HUDEP-2 (cell line): ENCODE measurements at regions not wholly inside any gene's neighbourhood (a gene's known extent, or its start where the extent isn't known, plus 50 kb on each side); places are given as distances from the start of the nearest gene placed in this dataset.

Experiments
- DNase-seq, 76 experiments: peaks; one replicate each; lab custom pipeline; 2025; ENCODE audit not compliant: unreplicated experiment in 76 of 76; lab: John Stamatoyannopoulos, UW

DNA sequence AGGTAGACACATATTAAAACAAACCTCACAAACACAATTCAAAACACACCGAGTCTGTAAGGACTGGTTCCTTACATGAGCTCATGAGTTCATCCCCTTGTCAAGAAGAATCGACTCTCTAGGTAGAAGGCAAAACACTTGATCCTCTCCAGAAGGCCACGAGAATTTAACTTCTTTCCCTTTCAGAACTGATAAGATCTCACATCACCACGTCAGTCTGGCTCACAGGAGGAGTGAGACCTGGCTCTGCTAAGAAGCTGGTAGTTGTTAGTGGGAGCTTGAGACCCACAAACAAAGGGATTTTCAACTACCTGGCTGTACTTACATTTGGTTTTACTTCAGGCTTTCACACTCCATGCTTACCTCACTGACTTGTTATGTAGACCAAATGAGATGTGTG lies 459.2 kb downstream of the ARHGEF28 start:
- no peak for DNase-seq

DNA sequence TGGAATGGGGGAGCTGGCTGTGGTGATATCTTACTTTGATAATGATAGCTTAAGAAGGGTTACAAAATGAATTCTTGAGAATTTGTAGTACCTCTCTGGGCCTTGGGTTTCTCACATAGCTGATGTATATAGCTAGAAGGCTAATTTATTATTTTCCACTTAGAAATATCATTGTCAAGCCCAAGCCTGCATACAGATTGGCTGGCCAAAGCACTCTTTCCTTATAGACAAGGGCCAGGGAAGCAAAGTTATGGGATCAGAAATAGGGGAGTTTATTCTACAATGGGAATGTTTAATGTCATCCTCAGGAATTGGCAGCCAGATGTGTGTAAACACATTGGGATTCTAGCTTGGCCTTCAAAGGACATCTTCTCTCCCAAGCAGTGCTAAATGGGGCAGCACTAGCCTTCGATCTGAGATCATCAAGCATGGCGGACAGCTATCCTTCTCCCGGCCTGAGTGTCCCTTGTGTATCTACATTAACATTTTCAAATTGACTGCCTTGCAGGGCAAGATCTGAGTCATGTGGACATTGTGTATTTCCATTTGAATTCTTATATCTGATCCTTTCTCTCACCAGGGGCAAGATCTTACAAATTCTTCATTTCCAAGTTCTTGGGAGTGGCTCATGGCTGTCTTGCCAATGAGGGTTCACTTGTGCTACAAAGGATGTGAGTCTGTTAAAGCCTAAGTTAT lies 457.2 kb downstream of the ARHGEF28 start:
- no peak for DNase-seq

DNA sequence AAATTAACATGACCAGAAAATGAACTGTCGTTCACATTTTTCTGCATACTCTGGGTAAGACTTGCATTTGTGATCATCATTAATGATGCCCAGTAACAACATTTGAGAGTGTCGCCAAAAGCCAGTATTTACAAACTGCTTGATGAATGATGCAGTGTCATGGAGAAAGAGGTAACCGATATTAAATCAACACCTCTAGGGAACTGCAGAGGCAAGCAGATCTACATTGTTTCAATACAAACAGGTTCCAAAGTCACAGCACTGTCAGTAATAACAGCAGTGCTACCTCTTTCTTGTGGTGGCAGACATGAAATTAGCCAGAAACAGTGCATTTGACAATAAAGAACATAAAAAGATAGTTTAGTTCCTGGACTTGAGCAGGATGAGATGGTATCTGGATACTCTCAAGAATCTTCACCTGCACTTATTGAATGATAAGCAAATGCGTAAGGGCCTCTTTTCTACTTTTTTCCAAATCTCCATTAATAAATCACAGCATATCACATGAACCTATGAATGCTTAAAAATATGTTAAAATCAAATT lies 456.6 kb downstream of the ARHGEF28 start:
- no peak for DNase-seq

DNA sequence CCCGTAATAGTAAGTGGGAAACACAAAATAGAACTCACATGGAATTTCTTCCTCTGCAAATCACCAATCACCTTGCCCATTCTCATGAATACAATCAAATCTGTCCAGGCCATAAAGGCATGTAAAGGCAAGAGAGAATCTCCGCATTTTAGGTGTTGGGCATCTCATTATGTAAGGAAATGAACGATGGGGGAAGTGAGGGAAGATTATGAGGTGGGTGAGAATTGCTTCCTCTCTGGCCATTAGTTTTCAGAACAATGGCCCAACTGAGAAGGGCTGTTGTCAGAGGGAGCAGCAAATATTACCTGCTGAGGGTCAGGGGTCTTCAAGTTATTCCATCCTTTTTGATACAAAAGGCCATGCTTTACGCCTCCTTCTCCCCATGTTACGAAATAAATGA lies 455.1 kb downstream of the ARHGEF28 start:
- DNase-seq, result no peak

DNA sequence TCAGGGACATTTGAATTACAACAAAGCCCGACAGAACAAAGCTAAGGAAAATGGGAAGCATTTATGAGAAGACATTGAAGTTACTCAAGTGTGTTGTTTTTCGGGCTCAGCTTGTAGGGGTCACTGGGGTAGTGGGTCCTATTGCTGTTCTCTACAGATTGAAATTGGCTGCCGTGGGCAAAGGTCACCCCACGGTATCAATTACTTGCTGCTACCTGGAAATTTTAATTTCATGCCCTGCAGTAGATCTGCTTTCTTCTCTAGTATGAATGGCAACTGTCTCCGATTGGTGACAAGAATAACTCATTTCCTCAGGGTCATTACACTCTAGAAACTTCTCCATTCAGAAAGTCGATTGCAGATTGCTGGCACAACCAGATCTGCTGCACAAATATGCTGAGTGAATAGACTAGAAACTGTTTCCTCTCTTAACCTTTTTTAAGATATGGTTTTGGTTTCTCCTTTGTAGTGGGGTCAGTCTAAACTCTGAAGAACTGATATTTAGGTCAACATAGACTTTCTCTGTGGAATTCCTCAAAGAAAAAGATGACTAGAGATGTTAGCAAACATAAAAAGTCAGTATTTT lies 454.1 kb downstream of the ARHGEF28 start:
- DNase-seq, result no peak

DNA sequence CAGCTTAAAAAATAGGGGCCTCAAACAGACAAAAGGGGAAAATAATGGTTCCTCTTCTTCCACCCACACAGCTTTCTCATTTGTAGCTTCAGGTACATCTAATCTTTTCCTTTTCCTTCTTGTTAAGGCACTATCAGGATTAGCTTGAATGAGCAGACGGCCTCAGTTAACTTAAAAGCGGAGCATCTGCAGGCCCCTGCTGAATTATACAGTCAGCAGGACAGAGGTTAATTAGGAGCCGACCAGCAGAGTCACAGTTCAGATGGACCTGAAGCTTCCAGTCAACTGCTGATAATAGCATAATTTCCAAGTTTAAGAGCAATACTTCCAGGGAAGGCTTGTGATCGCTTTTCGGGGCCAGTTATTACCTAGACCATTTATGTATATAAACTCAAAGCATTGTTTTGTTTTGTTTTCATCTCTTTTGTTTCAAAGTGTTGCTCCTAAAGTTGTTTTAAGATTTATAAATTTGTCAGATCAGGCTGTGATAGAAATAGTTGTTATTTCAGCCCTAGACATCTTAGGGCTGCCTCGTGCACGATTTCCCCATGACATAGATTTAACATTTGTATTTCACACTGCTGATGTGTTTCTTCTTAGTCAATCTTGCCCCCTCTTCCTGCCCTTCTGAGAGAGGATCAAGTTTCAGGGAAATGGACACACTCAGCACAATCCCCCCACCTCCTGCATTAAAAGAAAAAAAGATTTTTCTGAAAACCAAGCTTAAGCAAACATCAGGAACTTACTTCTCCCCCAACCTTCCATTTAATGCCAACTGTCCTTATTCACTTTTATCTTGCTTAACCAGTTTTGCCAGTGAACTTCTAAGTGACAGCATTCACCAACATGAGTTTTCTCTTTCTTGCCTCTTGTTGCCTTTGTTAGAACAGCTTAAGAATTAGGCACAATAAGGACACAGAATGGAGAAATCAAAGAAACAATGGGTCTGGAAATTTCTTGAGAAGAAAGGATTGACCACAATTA lies 449.8 kb downstream of the ARHGEF28 start:
- no peak for DNase-seq

DNA sequence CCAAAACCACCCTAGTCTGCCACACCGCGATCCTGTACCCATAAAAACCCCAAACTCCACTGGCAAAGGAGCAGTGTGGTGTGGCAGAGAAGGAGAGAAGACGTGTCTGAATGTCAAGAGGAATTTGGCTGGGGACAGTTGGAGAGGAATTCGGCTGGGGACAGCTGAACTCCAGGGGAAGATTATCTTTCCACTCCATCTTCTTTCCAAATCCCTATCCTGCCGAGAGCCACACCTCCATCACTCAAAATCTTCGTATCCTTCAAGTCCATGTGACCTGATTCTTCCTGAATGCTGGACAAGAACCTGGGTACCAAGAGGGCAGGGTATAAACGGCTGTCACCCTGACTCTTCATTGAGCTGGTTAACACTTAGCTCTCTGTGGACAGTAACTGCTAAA lies 448.1 kb downstream of the ARHGEF28 start:
- no peak for DNase-seq

DNA sequence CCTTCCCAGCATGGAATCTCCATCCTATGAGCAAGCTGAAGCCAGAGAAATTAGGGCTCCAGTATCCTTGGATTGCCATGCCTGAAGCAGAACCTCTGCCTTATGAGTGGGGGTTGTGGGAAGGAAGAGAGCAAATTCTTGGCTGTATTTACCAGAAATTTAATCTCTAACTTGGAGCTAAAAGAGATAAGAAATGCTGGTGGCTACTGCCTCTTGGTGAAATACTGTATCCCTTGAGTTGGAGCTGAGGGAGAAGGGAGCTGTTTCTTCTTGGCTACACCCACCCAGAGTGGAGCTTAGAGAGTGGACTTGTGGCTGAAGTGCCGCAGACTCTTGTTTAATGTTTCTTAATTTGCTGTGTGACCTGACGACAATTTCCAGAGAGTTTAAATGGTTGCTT lies 447.3 kb downstream of the ARHGEF28 start:
- DNase-seq, result no peak

DNA sequence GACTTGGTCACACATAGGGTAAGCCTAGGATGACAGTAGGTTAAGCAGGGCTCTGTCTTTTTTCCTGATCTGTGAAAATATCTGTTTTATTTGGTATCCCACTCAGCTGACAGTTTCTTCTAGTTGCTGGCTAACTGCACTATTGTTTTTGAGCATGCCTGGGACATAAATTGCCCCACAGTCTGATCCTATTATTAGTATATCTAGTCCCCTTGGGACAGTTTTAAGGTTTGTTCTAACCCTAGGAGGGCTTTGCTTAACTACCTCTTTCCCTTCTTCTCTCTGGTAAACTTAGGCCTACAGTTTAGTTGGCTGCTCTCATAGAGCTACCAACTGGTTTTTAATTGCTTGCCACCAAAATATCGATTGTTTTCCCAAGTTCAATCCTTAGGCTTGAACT lies 446.6 kb downstream of the ARHGEF28 start:
- DNase-seq, result no peak

DNA sequence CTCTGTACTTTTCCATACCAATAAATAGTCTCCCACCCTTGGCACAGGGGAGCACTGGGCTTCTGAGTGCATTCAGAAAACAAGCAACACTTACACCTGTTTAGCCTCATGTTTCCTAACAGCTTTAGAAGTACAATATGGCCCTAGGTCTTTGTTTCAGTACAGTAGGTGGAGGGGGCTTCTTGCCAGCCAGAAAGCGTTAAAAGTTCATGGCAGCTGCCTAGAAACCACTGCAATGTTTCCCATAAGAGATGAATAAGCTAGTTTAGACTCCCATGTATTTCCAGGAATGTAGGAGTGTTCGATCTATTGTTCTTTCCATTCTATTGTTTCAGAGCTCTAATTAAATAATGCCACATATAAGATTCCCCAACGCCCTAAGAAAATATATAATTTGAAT lies 444.8 kb downstream of the ARHGEF28 start:
- DNase-seq, result no peak

DNA sequence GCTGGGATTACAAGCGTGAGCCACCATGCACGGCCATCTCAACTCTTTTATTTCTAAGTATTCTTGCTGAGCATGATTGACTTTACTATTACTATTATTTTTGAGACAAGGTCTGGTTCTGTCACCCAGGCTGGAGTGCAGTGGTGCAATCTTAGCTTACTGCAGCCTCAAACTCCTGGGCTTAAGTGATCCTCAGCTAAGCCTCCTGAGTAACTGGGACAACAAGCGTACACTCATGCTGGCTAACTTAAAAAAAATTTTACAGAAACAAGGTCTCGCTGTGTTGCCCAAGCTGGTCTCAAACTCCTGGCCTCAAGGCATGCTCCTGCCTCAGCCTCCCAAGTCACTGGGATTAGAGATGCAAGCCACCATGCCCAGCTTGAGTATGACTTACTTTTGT lies 443.7 kb downstream of the ARHGEF28 start:
- DNase-seq, result no peak

DNA sequence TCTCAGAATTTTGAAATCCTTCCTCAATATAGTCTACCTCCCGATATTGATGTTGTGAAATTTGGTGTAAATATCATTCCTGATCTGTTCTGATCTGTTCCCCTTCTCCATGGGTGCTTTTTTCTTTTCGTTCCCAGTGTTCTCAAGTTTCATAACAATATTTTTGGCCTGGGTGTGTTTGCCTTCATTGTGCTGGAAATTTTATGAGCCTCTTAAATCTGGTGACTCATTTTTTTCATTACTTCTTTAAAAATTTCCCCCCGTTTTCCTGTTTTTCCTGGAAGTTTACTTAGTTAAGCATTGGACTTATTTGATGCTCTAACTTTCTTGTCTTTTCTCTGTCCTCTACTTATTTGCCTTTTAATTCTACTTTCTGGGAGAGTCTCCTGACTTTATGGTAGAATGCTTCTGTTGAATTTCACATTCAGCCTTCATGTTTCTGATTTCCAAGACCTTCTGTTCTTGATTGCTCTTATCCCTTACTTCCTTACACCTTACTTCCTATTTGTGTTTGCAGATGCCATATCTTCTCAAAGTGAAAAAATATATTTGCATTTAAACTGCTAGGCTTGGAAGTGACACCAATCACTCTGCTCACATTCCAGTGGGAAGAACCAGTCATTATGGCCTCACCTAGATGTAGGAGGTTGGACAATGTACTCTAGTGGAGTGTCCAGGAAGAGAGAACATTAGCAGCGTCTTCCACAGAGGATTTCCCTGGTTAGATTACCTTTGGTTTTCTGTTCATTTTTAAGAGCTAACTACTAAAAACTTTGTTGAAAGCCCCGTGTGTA lies 441.9 kb downstream of the ARHGEF28 start:
- DNase-seq, result no peak

DNA sequence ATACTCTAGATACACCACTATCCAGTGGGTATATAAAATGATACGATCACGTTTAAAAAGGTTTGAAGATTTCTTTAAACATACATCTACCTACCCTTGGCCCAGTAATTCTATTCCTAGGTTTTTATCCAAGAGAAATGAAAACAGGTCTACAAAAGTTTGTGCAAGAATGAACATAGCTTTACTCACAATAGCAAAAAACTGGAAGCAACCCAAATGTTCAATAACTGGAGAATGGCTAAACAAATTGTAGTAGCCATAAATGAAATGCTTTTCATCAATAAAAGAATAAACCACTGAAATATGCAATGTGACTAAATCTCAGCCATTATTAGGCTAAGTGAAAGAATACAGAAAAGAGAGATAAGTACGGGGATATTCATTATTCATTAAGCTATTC lies 438.9 kb downstream of the ARHGEF28 start:
- no peak for DNase-seq

DNA sequence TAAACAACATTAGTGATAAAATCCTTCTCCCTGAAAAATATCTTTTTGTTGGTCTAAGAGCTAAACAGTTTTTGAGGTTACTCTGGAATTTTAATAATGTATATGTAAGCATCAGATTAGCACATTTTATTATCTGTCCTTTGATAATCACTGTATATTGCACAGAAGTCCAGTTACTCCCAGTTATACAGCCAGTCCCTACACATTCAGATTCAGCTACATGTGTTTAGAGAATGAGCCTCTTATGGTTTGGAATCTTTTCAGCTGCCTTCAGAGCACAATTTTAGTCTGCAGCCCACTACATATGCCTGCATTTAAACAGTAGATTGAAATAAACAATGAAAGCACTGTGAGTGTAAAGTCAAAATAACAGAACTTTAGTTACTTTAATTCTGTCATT lies 438.2 kb downstream of the ARHGEF28 start:
- DNase-seq, result no peak

DNA sequence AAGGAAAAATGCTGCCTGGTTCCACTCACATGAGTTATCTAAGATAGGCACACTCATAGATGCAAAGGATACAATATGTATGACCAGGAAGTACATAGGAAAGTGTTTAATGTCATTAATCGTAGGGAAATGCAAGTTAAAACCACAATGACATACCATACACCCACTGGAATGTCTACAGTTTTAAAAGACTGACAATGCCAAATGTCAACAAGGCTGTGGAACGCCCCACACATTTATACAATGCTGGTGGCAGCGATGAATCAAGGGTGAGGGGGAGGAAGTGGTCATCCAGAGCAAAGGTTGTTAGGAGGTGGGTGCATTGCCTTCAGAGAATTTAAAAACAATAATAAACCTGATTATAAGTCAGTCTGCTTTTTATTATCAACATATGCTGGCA lies 437.8 kb downstream of the ARHGEF28 start:
- no peak for DNase-seq

DNA sequence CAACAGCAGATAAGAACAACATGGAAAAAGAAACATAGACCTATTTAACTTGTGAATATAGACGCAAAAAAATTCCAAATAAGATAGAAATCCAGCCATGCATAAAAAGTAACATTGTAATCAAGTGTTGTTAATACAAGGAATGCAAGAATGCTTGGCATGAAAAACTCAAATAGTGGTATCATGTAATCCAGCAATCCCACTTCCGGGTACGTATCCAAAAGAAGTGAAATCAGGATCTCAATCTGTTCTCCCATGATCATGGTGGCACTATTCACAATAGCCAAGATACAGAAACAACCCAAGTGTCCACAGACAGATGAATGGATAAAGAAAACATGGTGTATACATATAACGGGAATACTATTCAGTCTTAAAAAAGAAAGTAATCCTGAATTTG lies 437.4 kb downstream of the ARHGEF28 start:
- no peak for DNase-seq

DNA sequence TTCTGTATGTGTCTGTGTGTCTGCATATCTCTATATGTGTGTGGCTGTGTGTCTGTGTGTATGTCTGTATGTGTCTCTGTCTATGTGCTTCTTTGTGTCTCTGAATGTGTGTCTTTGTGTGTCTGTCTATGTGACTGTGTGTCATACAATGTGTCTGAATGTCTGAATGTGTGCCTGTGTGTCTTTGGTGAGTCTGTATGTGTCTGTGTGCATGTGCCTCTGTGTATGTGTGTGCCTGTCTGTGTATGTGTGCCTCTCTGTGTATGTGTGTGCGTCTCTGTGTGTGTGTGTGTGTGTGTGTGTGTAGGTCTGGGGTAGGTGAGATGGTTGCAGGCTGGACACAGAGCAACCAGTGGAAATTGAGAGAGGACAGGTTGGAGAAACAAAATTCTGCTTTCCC lies 435.3 kb downstream of the ARHGEF28 start:
- DNase-seq, result no peak

DNA sequence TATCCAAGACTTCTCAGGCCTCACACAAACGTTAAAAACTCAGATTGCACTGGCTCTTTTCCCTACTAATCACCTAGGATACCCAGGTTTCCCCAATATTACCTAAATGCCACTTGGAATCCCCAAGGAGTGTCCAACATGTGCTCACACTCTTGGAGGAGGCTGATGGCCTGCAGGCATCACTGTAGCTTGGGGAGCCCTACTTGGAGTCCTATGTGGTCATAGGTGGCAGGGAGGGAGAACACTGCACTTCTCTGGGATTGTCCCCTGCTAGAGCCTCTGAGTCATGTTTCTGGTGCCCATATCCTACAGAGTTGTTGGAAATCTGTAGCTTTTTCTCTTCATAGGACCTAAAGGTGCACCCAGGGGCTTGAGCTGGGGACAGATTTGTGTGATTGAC lies 433.7 kb downstream of the ARHGEF28 start:
- DNase-seq, result no peak

DNA sequence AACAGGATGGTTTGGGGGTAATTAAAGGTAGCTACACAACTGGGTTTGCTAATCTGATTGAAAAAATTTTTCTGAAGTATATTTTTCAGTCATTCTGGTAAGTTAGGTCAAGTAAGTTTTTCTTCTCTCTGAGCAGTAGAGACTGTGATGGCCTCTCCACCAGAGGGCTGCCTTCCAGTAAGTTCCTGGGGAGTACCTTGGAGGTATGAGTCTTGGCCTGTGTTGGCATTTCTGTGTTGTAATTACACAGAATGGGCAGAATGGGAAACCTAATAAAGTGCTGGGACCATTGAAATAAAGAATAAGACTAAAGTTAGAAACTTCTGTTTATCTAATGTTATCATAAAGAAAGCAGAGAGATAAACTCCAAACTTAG lies 430.8 kb downstream of the ARHGEF28 start:
- DNase-seq, result no peak

DNA sequence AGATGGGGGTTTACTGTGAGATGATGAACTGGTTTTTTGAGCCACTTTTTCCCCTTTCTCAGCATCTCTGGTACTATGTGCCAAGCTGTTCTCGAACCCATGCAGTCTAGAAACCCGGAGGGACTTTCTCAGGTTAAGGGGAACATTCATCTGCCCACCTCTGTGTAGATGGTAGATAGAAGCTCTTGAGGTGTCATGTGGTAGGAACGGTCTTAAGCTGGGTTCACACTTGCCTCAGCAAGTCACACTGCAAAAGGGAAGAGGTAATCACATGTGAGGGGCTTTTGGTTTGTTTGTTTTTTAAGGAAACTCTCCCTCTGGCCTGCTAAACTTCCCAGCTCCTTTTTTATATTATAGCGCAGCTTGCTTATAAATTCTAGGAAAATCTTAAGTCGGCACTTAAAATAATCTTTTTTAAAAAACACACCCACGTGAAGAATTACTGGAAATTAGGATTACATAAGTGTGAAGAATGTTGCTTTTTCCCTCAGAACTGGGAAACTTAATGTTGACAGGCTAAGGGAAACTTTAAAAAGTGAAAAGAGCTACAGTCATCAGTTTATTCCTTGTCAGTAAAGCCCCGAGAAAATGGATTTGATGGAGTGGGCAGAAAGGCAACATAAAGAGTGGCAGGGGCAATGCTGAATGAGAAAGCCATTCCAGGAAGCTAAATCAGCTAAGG lies 430.3 kb downstream of the ARHGEF28 start:
- no peak for DNase-seq
